Keratinocyte (primary cell): ENCODE measurements at regions not wholly inside any gene's neighbourhood (a gene's known extent, or its start where the extent isn't known, plus 50 kb on each side); places are given as distances from the start of the nearest gene placed in this dataset.

ENCODE experiments used
- DNase-seq: peaks from one replicate; pipeline ENCODE4 v3.0.0-alpha.2; 2011; ENCODE audit warnings: low read depth, missing footprints, low spot score
- FAIRE-seq: peaks from 2 replicates; lab custom pipeline; 2011; peaks lifted over from hg19 to GRCh38; lab: Jason Lieb, UNC
- H2AFZ ChIP-seq: 2 replicates; pipeline ENCODE4 v1.6.0; 2012; ENCODE audit warnings: low read length, control low read depth, inconsistent platforms; ENCODE audit not compliant: control insufficient read depth
- H3K27ac ChIP-seq: 2 replicates; pipeline ENCODE4 v1.5.1; 2011; ENCODE audit warnings: low read length; ENCODE audit not compliant: control insufficient read depth, insufficient read depth
- H3K27me3 ChIP-seq: 3 replicates; pipeline ENCODE4 v1.6.0; 2011; ENCODE audit warnings: low read length; ENCODE audit not compliant: control insufficient read depth, insufficient read depth; ENCODE audit errors: extremely low read depth
- H3K36me3 ChIP-seq, 2 experiments: 2 replicates in 1 of 2; 3 replicates in 1 of 2; pipeline ENCODE4 v1.5.1; 2011; ENCODE audit warnings: low read length in 2 of 2, mild to moderate bottlenecking in 1 of 2; ENCODE audit not compliant: control insufficient read depth in 2 of 2, insufficient read depth in 2 of 2; ENCODE audit errors: extremely low read depth in 1 of 2
- H3K4me1 ChIP-seq: 3 replicates; pipeline ENCODE4 v1.5.1; 2011; ENCODE audit warnings: low read length; ENCODE audit not compliant: control insufficient read depth, insufficient read depth; ENCODE audit errors: extremely low read depth
- H3K4me2 ChIP-seq: 3 replicates; pipeline ENCODE4 v1.6.0; 2011; ENCODE audit warnings: low read depth, low read length; ENCODE audit not compliant: control insufficient read depth, insufficient read depth; ENCODE audit errors: extremely low read depth
- H3K4me3 ChIP-seq, 3 experiments: fragments of 200-600 bp in 1 of 3; sonication (generic) in 1 of 3; 2 replicates in 2 of 3; 3 replicates in 1 of 3; pipeline ENCODE4 v1.5.1; 2011 to 2016; ENCODE audit warnings: low read length in 3 of 3, mild to moderate bottlenecking in 3 of 3, control low read depth in 2 of 3, inconsistent platforms in 1 of 3, low read depth in 1 of 3, mixed read lengths in 1 of 3, mixed run types in 1 of 3, moderate library complexity in 1 of 3; ENCODE audit not compliant: control insufficient read depth in 2 of 3, insufficient read depth in 2 of 3; ENCODE audit errors: extremely low read depth in 1 of 3
- H3K79me2 ChIP-seq: 2 replicates; pipeline ENCODE4 v1.6.0; 2012; ENCODE audit warnings: low read length; ENCODE audit not compliant: control insufficient read depth, insufficient read depth
- H3K9ac ChIP-seq: 3 replicates; pipeline ENCODE4 v1.6.0; 2011; ENCODE audit warnings: low read length; ENCODE audit not compliant: control insufficient read depth, insufficient read depth; ENCODE audit errors: extremely low read depth
- H3K9me1 ChIP-seq: 3 replicates; pipeline ENCODE4 v1.6.0; 2011; ENCODE audit warnings: low read length; ENCODE audit not compliant: control insufficient read depth, insufficient read depth; ENCODE audit errors: extremely low read depth
- H3K9me3 ChIP-seq: 2 replicates; pipeline ENCODE4 v1.5.1; 2012; ENCODE audit warnings: low read depth, low read length; ENCODE audit not compliant: control insufficient read depth
- H4K20me1 ChIP-seq: 3 replicates; pipeline ENCODE4 v1.6.0; 2011; ENCODE audit warnings: low read length; ENCODE audit not compliant: control insufficient read depth, insufficient read depth; ENCODE audit errors: extremely low read depth
- EZH2 ChIP-seq: IDR thresholded peaks from one replicate; pipeline ENCODE4 v1.6.1; 2012; ENCODE audit warnings: inconsistent platforms, mild to moderate bottlenecking, low read length, moderate library complexity
- dilution Hi-C: fragments of 300-500 bp; cut with MboI; formaldehyde crosslinking; loops from one replicate; pipeline ENCODE4 v1.7.0; 2020; ENCODE audit warnings: low sequenced_read_pairs; ENCODE audit not compliant: extremely low pct_ligation_motif_present
- TF ChIP-seq, protein P1 (sequence below), 3 experiments: IDR thresholded peaks in 1 of 3; conservative IDR thresholded peaks in 1 of 3; optimal IDR thresholded peaks in 1 of 3; 2 replicates in 2 of 3; 3 replicates in 1 of 3; pipeline versions ENCODE3 to v1.5.1; 2011; ENCODE audit warnings: low read length in 3 of 3, mild to moderate bottlenecking in 3 of 3, moderate library complexity in 2 of 3, control low read depth in 1 of 3, inconsistent platforms in 1 of 3; ENCODE audit not compliant: insufficient read depth in 2 of 3; ENCODE audit errors: extremely low read depth in 1 of 3

DNA sequence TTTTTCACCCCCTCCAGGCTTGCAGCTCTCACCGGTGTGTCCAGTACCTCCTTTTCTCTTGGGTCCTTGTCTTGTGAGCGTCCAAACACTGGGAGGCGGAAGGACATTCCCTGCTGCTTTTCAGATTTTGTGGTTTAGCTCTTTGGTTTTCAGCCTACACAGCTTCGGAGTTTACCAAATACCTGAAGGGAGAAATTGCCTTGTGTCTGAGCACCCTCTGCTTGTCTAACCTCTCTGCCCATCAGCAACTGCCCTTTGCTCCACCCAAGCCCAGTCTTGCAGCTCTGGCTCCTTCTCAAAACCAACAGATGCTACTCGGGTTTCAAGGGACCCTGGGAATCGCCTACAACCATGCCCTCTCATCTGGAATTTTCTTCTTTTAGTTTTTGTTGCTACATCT lies 519.1 kb upstream of the IGFBP3 start:
- H4K20me1 ChIP-seq = no peaks in the 10 kb centered on the region
- H3K27ac ChIP-seq = no peak overlapping the region
- no peaks in the 10 kb centered on the region for H3K9me1 ChIP-seq
- H3K4me1 ChIP-seq = peaks cover 4% of the 10 kb centered on the region
- no peak overlapping the region for H2AFZ ChIP-seq
- H3K4me2 ChIP-seq = no peak overlapping the region
- H3K9me3 ChIP-seq = no peaks in the 10 kb centered on the region
- no peak overlapping the region for H3K4me3 ChIP-seq
- H3K9ac ChIP-seq = no peak overlapping the region
- DNase-seq (no peak), FAIRE-seq (no peak)
- dilution Hi-C loops = no loop called here
- no peaks in the 10 kb centered on the region for H3K36me3 ChIP-seq
- H3K79me2 ChIP-seq = no peaks in the 10 kb centered on the region
- H3K27me3 ChIP-seq = no peaks in the 10 kb centered on the region
- TF ChIP-seq, protein P1, sequence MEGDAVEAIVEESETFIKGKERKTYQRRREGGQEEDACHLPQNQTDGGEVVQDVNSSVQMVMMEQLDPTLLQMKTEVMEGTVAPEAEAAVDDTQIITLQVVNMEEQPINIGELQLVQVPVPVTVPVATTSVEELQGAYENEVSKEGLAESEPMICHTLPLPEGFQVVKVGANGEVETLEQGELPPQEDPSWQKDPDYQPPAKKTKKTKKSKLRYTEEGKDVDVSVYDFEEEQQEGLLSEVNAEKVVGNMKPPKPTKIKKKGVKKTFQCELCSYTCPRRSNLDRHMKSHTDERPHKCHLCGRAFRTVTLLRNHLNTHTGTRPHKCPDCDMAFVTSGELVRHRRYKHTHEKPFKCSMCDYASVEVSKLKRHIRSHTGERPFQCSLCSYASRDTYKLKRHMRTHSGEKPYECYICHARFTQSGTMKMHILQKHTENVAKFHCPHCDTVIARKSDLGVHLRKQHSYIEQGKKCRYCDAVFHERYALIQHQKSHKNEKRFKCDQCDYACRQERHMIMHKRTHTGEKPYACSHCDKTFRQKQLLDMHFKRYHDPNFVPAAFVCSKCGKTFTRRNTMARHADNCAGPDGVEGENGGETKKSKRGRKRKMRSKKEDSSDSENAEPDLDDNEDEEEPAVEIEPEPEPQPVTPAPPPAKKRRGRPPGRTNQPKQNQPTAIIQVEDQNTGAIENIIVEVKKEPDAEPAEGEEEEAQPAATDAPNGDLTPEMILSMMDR (optimal IDR thresholded peaks at IDR 0.05 in 1 of 3, IDR thresholded peaks at IDR 0.05 in 1 of 3, conservative IDR thresholded peaks at IDR 0.05 in 1 of 3; ENCODE audit: extremely low read depth in 1 of 3, insufficient read depth in 2 of 3, low read length in 3 of 3) = no peak
- TF ChIP-seq EZH2 = no peak

DNA sequence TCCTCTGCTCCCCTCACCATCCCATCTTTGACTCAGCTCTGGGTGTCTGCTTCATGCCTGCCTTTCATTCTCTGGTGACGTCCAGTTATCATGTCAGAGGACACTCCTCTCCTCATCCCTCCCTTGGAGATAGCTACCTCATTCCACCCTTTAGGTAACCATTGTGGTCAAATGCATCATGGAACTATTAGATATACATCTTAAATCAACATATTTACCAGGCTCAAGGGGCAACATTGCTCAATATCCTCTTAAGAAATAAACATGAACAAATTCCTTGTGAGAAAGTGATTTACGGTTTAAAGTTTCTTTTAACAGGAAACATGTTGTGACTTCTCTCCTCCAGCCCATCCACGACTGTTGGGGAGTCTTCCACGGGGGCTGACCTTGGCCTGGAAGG lies 511.6 kb upstream of the IGFBP3 start:
- Histone ChIP-seq H3K9me3 (no peaks in the 10 kb centered on the region), H3K4me1 (no peaks in the 10 kb centered on the region), H3K79me2 (no peaks in the 10 kb centered on the region), H3K27me3 (no peaks in the 10 kb centered on the region), H3K9ac (no peak overlapping the region), H3K4me3 (no peak overlapping the region), H2AFZ (peak overlapping the region; percentile 33), H3K9me1 (peaks cover 2% of the 10 kb centered on the region), H3K4me2 (no peak overlapping the region), H3K27ac (no peak overlapping the region), H4K20me1 (no peaks in the 10 kb centered on the region), H3K36me3 (no peaks in the 10 kb centered on the region)
- DNase-seq (no peak), FAIRE-seq (no peak)
- dilution Hi-C loops = no loop called here
- no peak for TF ChIP-seq EZH2
- TF ChIP-seq, protein P1 (optimal IDR thresholded peaks at IDR 0.05 in 1 of 3, IDR thresholded peaks at IDR 0.05 in 1 of 3, conservative IDR thresholded peaks at IDR 0.05 in 1 of 3; ENCODE audit: extremely low read depth in 1 of 3, insufficient read depth in 2 of 3, low read length in 3 of 3) = no peak
